ENCODE measurements at regions not wholly inside any gene's neighbourhood (a gene's known extent, or its start where the extent isn't known, plus 50 kb on each side); places are given as distances from the start of the nearest gene placed in this dataset.

GRCh38 chr9:6096821-6097220 lies 81.4 kb upstream of the RANBP6 start:
- peaks cover 3% of the 10 kb centered on the region; the same call in 2 of the 3 replicates for H3K36me3 Mint-ChIP-seq (ENCODE audit: low read depth)
- no peak for ATAC-seq

More at GRCh38 chr9:6096821-6097220, 81.4 kb upstream of the RANBP6 start:
- Histone ChIP-seq H3K4me2 (no peak overlapping the region), H3K27ac (ENCODE audit: low read depth) (no peak overlapping the region), H3F3A (replicated peaks; ENCODE audit: low read depth) (no peaks in the 10 kb centered on the region), H3K4me3 (no peak overlapping the region), H3K4me1 (ENCODE audit: insufficient read depth) (no peaks in the 10 kb centered on the region), H2AFZ (peak overlapping the region; percentile 43; the same call in 1 of the 2 replicates), H3K79me2 (replicated peaks; ENCODE audit: insufficient read depth) (no peaks in the 10 kb centered on the region), H3K9me2 (ENCODE audit: insufficient read depth) (no peaks in the 10 kb centered on the region), H4K20me1 (replicated peaks; ENCODE audit: insufficient read depth) (no peaks in the 10 kb centered on the region), H3K36me3 (ENCODE audit: insufficient read depth) (no peaks in the 10 kb centered on the region), H3K27me3 (ENCODE audit: insufficient read depth) (no peaks in the 10 kb centered on the region)
- no peak for DNase-seq (ENCODE audit: low spot score)
- H3K27me3 Mint-ChIP-seq (ENCODE audit: insufficient read depth, low read depth, poor library complexity): no peaks in the 10 kb centered on the region
- H3K4me3 Mint-ChIP-seq: no peak overlapping the region
- peaks cover 2% of the 10 kb centered on the region; the same call in 1 of the 3 replicates for H3K4me1 Mint-ChIP-seq
- no peak overlapping the region for H3K27ac Mint-ChIP-seq
- TF ChIP-seq POLR2AphosphoS5 (IDR thresholded peaks at IDR 0.05; ENCODE audit: low read depth) (no peak), ZNF462 (CRISPR knock-in tag; IDR thresholded peaks at IDR 0.05) (no peak), ZNF114 (CRISPR knock-in tag; IDR thresholded peaks at IDR 0.05) (no peak), REST (IDR thresholded peaks at IDR 0.05; ENCODE audit: unreplicated experiment) (no peak), CREB1 (CRISPR knock-in tag; IDR thresholded peaks at IDR 0.05; ENCODE audit: low read depth) (no peak), EZH2phosphoT487 (IDR thresholded peaks at IDR 0.05; ENCODE audit: unreplicated experiment) (no peak), ZNF331 (CRISPR knock-in tag; IDR thresholded peaks at IDR 0.05; ENCODE audit: low read depth) (no peak), NANOG (IDR thresholded peaks at IDR 0.05; ENCODE audit: borderline replicate concordance) (no peak), JUNB (IDR thresholded peaks at IDR 0.05; ENCODE audit: unreplicated experiment) (no peak), CTCF (conservative IDR thresholded peaks at IDR 0.05; ENCODE audit: low read depth in 2 of 2) (no peak), EZH2 (IDR thresholded peaks at IDR 0.05; ENCODE audit: low read depth, unreplicated experiment) (no peak)
- peaks cover 10% of the 10 kb centered on the region; the same call in 1 of the 3 replicates for H3K9me3 Mint-ChIP-seq

Measured in GM23338 (cell line).